HepG2 (cell line): ENCODE measurements at regions not wholly inside any gene's neighbourhood (a gene's known extent, or its start where the extent isn't known, plus 50 kb on each side); places are given as distances from the start of the nearest gene placed in this dataset.

ENCODE experiments used
- EP300 ChIP-seq, 3 experiments: sonication (generic) in 1 of 3; formaldehyde crosslinking in 1 of 3; IDR thresholded peaks; 2 replicates each; pipeline versions ENCODE4 v1.5.1 to v1.6.1; 2011 to 2020; ENCODE audit warnings: low read depth in 2 of 3, low read length in 2 of 3, borderline replicate concordance in 1 of 3, improper control_type of control experiment in 1 of 3, mild to moderate bottlenecking in 1 of 3, missing genetic modification reagents in 1 of 3, moderate library complexity in 1 of 3
- EZH2 ChIP-seq: conservative IDR thresholded peaks from 2 replicates; pipeline ENCODE4 v1.6.1; 2012; ENCODE audit warnings: mild to moderate bottlenecking, low read depth, low read length, moderate library complexity
- MEIS2 ChIP-seq: sonication (generic); formaldehyde crosslinking; IDR thresholded peaks from 2 replicates; pipeline ENCODE4 v1.9.0; 2021; ENCODE audit warnings: mild to moderate bottlenecking, missing genetic modification reagents
- SP1 ChIP-seq, 2 experiments: fragments of 450-650 bp in 1 of 2; sonication (generic) in 1 of 2; formaldehyde crosslinking in 1 of 2; IDR thresholded peaks; 2 replicates each; pipeline versions ENCODE4 v1.4.0 to v1.6.1; 2016 to 2020; ENCODE audit warnings: missing genetic modification reagents in 1 of 2
- YY1 ChIP-seq: IDR thresholded peaks from 2 replicates; pipeline ENCODE4 v1.6.1; 2011; ENCODE audit warnings: low read length, low read depth, moderate library complexity, mild to moderate bottlenecking; ENCODE audit not compliant: insufficient read depth, insufficient replicate concordance
- ZFX ChIP-seq: sonication (generic); formaldehyde crosslinking; IDR thresholded peaks from 2 replicates; pipeline ENCODE4 v1.4.0; 2020; ENCODE audit warnings: mild to moderate bottlenecking, low read depth, missing genetic modification reagents, moderate library complexity
- TF ChIP-seq, protein P1 (sequence below): sonication (generic); formaldehyde crosslinking; IDR thresholded peaks from 2 replicates; pipeline ENCODE4; 2020; ENCODE audit warnings: missing genetic modification reagents, mild to moderate bottlenecking, borderline replicate concordance
- TF ChIP-seq, protein P2 (sequence below): sonication (generic); formaldehyde crosslinking; IDR thresholded peaks from 2 replicates; pipeline ENCODE4 v1.5.1; 2020; ENCODE audit warnings: mild to moderate bottlenecking, missing genetic modification reagents, moderate library complexity
- TF ChIP-seq, protein P3 (sequence below): sonication (generic); formaldehyde crosslinking; IDR thresholded peaks from 2 replicates; pipeline ENCODE4 v1.5.1; 2020; ENCODE audit warnings: mild to moderate bottlenecking, missing genetic modification reagents
- TF ChIP-seq, protein P4 (sequence below): sonication (generic); formaldehyde crosslinking; IDR thresholded peaks from 2 replicates; pipeline ENCODE4 v1.4.0; 2020; ENCODE audit warnings: mild to moderate bottlenecking, missing genetic modification reagents

DNA sequence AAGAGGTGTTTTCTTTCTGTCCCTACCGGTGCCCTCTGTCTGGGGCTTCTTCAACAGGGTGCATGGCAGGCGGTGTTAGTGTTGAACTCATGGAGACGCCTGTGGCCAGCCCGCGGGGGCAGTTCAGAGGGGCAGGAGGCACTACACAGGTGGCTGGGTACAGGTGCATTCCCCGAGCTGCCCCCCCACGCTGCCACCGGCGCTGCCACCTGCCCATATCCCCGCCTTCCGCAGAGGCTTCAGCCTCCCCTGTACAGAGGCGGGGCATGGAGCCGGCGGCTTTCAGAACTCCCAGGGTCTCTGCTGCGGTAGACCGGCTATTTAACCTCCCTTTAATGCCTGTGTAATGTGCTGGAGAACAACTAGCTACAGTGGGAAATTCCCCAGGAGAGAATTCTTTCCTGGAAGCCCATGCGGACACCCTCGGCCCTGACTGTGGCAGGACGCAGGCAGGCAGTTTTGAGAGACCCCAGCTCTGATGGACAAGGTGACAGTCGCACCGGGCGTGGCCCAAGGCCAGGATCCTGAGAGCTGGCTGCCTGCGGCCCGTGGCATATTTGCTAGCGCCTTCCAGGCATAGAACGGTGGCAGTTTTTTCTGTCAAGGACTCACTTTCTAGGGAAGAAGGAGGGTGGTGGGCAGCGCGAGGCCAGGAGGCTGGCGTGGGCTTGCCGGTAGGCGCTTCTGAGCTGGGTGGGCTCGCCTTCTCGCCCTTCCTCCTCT is 53.7 kb upstream of the ZNF32 start:
- TF ChIP-seq, protein P1, sequence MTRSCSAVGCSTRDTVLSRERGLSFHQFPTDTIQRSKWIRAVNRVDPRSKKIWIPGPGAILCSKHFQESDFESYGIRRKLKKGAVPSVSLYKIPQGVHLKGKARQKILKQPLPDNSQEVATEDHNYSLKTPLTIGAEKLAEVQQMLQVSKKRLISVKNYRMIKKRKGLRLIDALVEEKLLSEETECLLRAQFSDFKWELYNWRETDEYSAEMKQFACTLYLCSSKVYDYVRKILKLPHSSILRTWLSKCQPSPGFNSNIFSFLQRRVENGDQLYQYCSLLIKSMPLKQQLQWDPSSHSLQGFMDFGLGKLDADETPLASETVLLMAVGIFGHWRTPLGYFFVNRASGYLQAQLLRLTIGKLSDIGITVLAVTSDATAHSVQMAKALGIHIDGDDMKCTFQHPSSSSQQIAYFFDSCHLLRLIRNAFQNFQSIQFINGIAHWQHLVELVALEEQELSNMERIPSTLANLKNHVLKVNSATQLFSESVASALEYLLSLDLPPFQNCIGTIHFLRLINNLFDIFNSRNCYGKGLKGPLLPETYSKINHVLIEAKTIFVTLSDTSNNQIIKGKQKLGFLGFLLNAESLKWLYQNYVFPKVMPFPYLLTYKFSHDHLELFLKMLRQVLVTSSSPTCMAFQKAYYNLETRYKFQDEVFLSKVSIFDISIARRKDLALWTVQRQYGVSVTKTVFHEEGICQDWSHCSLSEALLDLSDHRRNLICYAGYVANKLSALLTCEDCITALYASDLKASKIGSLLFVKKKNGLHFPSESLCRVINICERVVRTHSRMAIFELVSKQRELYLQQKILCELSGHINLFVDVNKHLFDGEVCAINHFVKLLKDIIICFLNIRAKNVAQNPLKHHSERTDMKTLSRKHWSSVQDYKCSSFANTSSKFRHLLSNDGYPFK (CRISPR knock-in tag), result no peak
- TF ChIP-seq, protein P2, sequence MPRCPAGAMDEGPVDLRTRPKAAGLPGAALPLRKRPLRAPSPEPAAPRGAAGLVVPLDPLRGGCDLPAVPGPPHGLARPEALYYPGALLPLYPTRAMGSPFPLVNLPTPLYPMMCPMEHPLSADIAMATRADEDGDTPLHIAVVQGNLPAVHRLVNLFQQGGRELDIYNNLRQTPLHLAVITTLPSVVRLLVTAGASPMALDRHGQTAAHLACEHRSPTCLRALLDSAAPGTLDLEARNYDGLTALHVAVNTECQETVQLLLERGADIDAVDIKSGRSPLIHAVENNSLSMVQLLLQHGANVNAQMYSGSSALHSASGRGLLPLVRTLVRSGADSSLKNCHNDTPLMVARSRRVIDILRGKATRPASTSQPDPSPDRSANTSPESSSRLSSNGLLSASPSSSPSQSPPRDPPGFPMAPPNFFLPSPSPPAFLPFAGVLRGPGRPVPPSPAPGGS (CRISPR knock-in tag), result no peak
- no peak for TF ChIP-seq EZH2
- TF ChIP-seq, protein P3, sequence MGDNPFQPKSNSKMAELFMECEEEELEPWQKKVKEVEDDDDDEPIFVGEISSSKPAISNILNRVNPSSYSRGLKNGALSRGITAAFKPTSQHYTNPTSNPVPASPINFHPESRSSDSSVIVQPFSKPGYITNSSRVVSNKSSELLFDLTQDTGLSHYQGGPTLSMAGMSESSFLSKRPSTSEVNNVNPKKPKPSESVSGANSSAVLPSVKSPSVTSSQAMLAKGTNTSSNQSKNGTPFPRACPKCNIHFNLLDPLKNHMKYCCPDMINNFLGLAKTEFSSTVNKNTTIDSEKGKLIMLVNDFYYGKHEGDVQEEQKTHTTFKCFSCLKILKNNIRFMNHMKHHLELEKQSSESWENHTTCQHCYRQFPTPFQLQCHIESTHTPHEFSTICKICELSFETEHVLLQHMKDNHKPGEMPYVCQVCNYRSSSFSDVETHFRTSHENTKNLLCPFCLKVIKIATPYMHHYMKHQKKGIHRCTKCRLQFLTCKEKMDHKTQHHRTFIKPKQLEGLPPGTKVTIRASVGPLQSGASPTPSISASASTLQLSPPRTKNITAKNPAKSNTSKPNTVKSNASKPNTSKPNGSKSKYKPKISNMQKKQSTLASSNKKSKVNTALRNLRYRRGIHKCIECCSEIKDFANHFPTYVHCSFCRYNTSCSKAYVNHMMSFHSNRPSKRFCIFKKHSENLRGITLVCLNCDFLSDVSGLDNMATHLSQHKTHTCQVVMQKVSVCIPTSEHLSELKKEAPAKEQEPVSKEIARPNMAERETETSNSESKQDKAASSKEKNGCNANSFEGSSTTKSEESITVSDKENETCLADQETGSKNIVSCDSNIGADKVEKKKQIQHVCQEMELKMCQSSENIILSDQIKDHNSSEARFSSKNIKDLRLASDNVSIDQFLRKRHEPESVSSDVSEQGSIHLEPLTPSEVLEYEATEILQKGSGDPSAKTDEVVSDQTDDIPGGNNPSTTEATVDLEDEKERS (CRISPR knock-in tag), result no peak
- no peak for TF ChIP-seq ZFX (CRISPR knock-in tag)
- TF ChIP-seq EP300 (IDR thresholded peaks at IDR 0.05; ENCODE audit: low read depth in 2 of 2, low read length in 2 of 2), result no peak
- TF ChIP-seq EP300 (CRISPR knock-in tag; IDR thresholded peaks at IDR 0.05; ENCODE audit: borderline replicate concordance), result no peak
- TF ChIP-seq MEIS2 (CRISPR knock-in tag), result no peak
- TF ChIP-seq YY1, result no peak
- TF ChIP-seq, protein P4, sequence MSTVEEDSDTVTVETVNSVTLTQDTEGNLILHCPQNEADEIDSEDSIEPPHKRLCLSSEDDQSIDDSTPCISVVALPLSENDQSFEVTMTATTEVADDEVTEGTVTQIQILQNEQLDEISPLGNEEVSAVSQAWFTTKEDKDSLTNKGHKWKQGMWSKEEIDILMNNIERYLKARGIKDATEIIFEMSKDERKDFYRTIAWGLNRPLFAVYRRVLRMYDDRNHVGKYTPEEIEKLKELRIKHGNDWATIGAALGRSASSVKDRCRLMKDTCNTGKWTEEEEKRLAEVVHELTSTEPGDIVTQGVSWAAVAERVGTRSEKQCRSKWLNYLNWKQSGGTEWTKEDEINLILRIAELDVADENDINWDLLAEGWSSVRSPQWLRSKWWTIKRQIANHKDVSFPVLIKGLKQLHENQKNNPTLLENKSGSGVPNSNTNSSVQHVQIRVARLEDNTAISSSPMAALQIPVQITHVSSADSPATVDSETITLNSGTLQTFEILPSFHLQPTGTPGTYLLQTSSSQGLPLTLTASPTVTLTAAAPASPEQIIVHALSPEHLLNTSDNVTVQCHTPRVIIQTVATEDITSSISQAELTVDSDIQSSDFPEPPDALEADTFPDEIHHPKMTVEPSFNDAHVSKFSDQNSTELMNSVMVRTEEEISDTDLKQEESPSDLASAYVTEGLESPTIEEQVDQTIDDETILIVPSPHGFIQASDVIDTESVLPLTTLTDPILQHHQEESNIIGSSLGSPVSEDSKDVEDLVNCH (CRISPR knock-in tag), result no peak
- TF ChIP-seq SP1 (IDR thresholded peaks at IDR 0.05), result no peak
- TF ChIP-seq SP1 (CRISPR knock-in tag; IDR thresholded peaks at IDR 0.05), result no peak
